Muscle of leg (tissue), 3 donors: ENCODE measurements at regions not wholly inside any gene's neighbourhood (a gene's known extent, or its start where the extent isn't known, plus 50 kb on each side); places are given as distances from the start of the nearest gene placed in this dataset.
A peak's percentile ranks its signal among the peaks of the same experiment; 100 is the strongest.
"Not testable (repeated sequence)": the region's sequence is repeated elsewhere in the genome, so short reads cannot be mapped to it uniquely, and the experiment has no call there.

Source experiments
- DNase-seq: peaks from one replicate; pipeline ENCODE4 v3.0.0; 2013
- H3K27ac ChIP-seq: one replicate; pipeline ENCODE4 v1.5.1; 2013; ENCODE audit warnings: mild to moderate bottlenecking, low read length, control low read depth
- H3K27me3 ChIP-seq: one replicate; pipeline ENCODE4 v1.6.1; 2013; ENCODE audit warnings: low read length; ENCODE audit not compliant: control insufficient read depth, insufficient read depth
- H3K36me3 ChIP-seq: one replicate; pipeline ENCODE4 v1.6.1; 2013; ENCODE audit warnings: low read length; ENCODE audit not compliant: control insufficient read depth, insufficient read depth
- H3K4me1 ChIP-seq: one replicate; pipeline ENCODE4 v1.6.1; 2013; ENCODE audit warnings: low read length; ENCODE audit not compliant: control insufficient read depth, insufficient read depth
- H3K4me3 ChIP-seq: one replicate; pipeline ENCODE4 v1.5.1; 2013; ENCODE audit warnings: low read length, control low read depth
- H3K9me3 ChIP-seq: replicated peaks from 2 replicates; pipeline ENCODE4 v1.6.1; 2013; ENCODE audit warnings: low read depth, low read length; ENCODE audit not compliant: control insufficient read depth
- WGBS: methylation state at CpG from one replicate; pipeline ENCODE4 v1.1.5; 2013; ENCODE audit warnings: missing lambda C conversion rate; ENCODE audit not compliant: insufficient coverage; 5-methylcytosine and 5-hydroxymethylcytosine counted together

DNA sequence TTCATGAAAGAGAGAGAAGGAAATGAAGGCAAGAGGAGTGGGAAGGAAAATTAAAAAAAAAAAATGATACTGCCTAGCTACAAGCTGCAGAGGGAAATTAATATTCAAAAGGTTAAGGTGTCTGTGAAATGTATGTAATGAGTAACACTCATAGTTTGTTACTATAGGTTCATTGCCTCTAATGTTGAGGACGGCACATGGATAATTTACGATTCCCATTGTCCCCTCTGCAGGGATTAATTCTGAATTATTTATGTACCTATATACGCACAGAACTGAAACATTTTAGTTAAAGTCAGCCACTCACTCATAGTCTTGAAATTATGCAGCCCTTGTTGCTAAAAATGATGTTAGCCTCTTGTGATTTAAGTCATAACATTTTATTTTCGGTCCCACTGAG, 869.1 kb downstream of the NR2F1-AS1 start:
- H3K4me3 ChIP-seq, result no peak overlapping the region
- no peak overlapping the region for H3K27ac ChIP-seq
- H3K36me3 ChIP-seq, result no peaks in the 10 kb centered on the region
- WGBS, result no CpG with 5 or more reads among the region's 4 CpGs
- DNase-seq, result no peak
- no peaks in the 10 kb centered on the region for H3K9me3 ChIP-seq
- H3K4me1 ChIP-seq, result no peaks in the 10 kb centered on the region
- no peaks in the 10 kb centered on the region for H3K27me3 ChIP-seq

DNA sequence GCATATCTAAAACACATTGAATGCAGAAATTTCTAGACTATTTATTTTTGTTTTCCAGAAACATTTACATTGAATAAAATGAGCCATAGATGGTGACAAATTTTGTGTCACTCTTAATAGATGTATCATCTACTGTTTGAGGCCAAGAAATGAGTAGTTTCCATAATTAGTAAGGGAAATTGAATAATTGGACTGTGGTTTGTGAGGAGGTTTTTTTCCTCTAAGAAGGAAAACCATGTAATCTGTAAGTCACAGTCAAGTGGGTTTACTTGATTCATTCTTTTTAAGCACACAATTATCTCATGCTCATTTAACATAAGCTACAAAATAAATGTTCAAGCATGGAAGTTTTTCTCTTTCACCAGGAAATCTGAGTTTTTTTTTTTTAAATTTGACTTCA, 876.4 kb downstream of the NR2F1-AS1 start:
- Histone ChIP-seq H3K36me3 (no peaks in the 10 kb centered on the region), H3K4me1 (no peaks in the 10 kb centered on the region), H3K4me3 (no peak overlapping the region), H3K27me3 (no peaks in the 10 kb centered on the region), H3K9me3 (no peaks in the 10 kb centered on the region), H3K27ac (no peak overlapping the region)
- no peak for DNase-seq

DNA sequence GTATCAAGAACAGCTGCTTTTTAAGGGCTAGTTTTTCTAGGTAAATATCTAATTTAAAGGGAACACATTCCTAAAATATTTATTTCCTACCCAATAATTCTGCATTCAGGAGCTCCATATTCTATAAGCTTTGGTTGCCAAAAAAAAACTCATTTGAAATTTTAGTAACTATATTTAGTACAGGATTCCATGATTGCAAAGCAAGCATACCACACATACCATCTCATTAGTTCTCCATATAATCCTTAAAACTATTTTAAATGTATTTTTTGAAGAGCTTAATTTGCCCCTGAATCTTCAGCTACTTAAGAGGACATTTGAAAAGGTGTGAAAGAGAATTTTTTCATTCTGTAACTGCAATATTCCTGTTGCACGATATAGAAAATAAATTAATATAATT, 877.0 kb downstream of the NR2F1-AS1 start:
- Histone ChIP-seq H3K4me1 (no peaks in the 10 kb centered on the region), H3K27ac (no peak overlapping the region), H3K36me3 (no peaks in the 10 kb centered on the region), H3K27me3 (no peaks in the 10 kb centered on the region), H3K9me3 (no peaks in the 10 kb centered on the region), H3K4me3 (no peak overlapping the region)
- no peak for DNase-seq
- no CpG with 5 or more reads among the region's 1 CpG for WGBS

DNA sequence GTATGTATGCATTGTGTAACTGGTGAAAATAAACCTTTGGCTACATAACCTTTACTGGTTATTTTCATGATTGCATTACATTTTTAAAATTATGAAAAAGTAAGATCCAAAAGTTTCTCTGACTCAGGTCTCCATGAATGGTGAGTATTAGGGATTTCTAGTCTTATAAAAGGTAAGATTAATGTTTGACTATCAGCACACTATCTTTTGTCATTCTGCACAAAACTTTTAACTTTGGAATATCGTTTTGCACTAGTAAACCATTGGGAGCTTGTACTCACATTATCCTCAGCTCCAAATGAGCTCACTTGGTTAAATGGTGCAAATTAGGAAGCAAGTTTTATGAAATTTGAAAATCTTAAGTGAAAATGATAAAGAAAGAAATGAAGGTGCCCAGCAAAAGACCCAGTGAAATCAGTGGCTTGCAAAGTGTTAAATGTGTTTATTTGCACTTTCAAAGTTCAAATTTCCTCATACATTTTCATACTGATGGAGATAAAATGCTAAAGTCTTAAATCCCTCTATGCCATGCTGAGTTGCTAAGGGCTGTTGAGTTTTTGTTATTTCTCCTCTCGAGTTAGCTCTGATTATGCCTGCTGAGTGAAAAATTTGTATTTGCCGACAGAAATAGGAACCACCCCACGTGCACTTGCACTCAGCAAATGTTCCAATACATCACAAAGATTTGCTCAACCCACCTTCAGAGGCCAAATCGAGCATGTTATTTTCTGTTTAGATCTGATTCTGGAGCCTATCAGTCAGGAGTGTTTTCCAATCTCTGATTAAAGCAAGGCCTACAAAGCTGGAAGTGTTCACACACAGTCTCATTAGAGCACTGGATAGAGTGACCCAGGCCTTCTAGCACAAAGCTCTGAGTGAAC, 885.7 kb downstream of the NR2F1-AS1 start:
- no peaks in the 10 kb centered on the region for H3K4me1 ChIP-seq
- H3K4me3 ChIP-seq, result no peak overlapping the region
- H3K9me3 ChIP-seq, result no peaks in the 10 kb centered on the region
- no peak for DNase-seq
- no peaks in the 10 kb centered on the region for H3K27me3 ChIP-seq
- no peaks in the 10 kb centered on the region for H3K36me3 ChIP-seq
- WGBS, result 20% methylated on average over 1 of the region's 5 CpGs
- no peak overlapping the region for H3K27ac ChIP-seq

DNA sequence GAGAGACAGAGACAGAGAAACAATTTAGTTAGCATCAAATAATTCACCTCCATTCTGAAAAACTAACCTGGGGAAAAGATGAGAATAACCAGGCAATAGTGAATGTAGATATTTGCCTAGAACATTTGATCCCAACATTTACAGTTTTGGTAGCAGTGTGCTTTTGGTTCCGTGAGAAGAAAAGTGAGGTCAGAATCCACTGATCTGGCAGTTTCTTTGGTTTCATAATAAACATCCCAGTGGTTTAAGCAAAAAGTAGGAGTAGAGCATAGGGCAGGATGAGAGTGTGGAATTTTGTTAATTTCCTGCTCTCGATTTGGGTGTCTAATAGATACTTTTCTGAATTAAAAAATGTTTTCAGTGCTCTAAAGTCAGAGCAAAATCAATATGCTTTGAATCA, 887.0 kb downstream of the NR2F1-AS1 start:
- H3K4me1 ChIP-seq, result no peaks in the 10 kb centered on the region
- H3K9me3 ChIP-seq, result no peaks in the 10 kb centered on the region
- DNase-seq, result no peak
- H3K4me3 ChIP-seq, result no peak overlapping the region
- no CpG with 5 or more reads among the region's 2 CpGs for WGBS
- no peaks in the 10 kb centered on the region for H3K36me3 ChIP-seq
- H3K27me3 ChIP-seq, result no peaks in the 10 kb centered on the region
- H3K27ac ChIP-seq, result no peak overlapping the region

DNA sequence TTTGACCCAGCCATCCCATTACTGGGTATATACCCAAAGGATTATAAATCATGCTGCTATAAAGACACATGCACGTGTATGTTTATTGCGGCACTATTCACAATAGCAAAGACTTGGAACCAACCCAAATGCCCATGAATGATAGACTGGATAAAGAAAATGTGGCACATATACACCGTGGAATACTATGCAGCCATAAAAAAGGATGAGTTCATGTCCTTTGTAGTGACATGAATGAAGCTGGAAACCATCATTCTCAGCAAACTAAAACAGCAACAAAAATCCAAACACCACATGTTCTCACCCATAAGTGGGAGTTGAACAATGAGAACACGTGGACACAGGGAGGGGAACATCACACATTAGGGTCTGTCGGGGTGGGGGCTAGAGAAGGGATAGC, 889.1 kb downstream of the NR2F1-AS1 start:
- H3K9me3 ChIP-seq, H3K4me3 ChIP-seq, H3K4me1 ChIP-seq, H3K27me3 ChIP-seq, H3K36me3 ChIP-seq, DNase-seq, H3K27ac ChIP-seq: not testable (repeated sequence)
- WGBS, result no CpG with 5 or more reads among the region's 5 CpGs

DNA sequence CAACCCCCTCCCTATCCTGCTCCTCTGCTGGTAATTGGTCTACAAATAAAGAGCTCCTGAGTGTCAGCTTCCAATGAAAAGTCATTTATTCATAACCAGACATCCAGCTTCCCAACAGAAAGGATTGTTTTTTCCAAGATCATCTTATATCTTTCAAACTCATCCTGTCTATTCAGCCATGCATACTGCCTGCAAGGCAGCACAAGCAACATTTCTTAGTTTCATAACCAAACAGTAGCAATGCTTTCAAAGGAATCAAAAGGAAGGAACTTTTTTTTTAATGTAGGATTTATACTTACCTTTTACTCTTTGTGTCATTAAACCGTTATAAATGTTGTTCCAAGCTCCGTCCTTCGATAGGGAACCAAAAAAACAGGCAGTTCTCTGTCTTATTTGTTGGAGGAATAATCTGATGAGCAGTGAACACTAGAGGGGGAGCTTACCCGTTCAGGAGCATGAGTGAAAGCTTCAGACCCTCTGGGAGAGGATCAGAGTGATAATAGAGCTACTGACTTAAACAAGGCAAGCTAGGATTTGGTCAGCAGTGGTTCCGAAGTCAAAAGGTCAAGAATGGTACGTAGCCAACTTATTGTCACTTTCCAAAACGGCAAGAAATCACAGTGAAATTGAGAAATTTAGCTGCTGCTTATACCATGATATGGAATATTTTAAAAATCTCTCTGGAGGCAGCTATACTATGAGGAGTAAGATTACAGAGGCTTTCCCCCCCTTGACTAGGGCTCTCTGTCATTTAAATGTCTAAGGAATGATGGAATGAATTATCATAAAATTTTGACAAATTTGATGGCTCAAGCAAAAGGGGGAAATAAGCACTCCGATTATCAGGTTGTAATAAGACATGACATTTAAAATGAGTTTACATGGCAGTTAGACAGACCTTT, 892.9 kb downstream of the NR2F1-AS1 start:
- Histone ChIP-seq H3K4me3 (no peak overlapping the region), H3K9me3 (peaks cover 3% of the 10 kb centered on the region), H3K27ac (no peak overlapping the region), H3K27me3 (no peaks in the 10 kb centered on the region), H3K36me3 (no peaks in the 10 kb centered on the region), H3K4me1 (no peaks in the 10 kb centered on the region)
- 0% methylated on average over 3 of the region's 8 CpGs for WGBS
- peak; percentile 72 for DNase-seq

DNA sequence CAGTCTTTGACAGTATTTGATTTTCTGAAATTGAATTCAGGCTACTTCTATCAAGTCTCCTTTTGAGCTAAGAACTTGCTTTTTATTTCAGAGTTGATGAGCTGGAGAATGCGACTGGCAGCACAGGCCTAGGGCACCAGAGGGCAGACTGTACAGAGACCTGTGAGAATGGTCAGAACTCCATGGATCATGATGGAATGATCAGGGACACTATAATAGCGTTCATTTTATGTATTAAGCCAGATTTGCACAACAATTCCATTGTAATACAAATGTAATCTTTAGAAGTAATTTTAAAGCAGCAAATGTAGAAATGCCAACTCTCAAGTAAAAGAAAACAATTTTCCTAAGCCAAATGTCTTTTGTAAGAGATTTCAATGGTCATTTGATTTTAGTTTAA, 902.4 kb downstream of the NR2F1-AS1 start:
- no peaks in the 10 kb centered on the region for H3K27me3 ChIP-seq
- no peaks in the 10 kb centered on the region for H3K36me3 ChIP-seq
- H3K27ac ChIP-seq, result no peak overlapping the region
- no peaks in the 10 kb centered on the region for H3K9me3 ChIP-seq
- DNase-seq, result no peak
- H3K4me3 ChIP-seq, result no peak overlapping the region
- H3K4me1 ChIP-seq, result no peaks in the 10 kb centered on the region
- no CpG with 5 or more reads among the region's 2 CpGs for WGBS

DNA sequence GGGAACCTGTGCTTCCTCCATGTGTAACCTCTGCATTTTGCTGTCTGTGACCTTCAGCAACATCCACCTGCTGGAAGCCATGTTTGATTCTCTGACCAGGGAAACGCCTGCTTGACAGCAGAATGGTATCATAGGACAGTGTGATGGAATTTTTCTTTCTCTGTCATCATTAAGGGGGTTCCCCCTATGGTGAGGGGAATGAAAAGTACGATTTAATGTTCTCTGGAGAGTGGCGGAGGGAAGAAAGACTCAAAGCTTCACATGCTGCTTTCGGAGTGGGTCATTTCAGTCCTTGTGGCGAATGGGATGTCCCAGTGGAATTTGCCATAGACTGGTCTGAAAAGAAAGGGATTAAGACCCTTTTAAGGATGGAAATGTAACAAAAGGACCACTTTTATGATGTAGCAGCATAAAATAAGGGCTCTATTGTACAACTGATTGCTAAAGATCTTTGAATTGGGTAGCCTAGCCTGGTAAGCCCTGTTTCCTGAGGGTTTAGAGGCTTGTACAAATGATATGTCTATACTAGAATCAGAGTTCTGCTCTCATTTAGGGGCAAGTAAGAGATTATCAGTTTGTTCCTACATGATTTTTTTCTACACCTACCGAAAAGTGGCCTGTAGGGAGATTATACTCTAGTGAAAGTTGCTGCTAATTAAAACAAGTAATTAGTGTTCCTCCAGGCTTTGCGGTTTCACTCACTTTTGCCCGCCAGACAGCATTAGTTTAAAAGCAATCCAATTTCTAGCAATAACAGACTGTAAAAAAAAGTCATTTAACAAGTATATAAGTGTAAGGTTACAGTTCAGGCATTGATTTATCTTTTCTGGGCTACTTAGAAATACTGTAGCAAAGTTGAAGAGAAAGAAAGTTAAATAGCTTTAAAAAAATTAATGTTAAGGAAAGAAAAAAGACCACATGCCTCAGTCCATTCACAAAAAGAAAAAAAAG, 904.5 kb downstream of the NR2F1-AS1 start:
- no peak overlapping the region for H3K4me3 ChIP-seq
- DNase-seq, result no peak
- no peak overlapping the region for H3K27ac ChIP-seq
- H3K36me3 ChIP-seq, result no peaks in the 10 kb centered on the region
- 76% methylated on average over 5 of the region's 8 CpGs for WGBS
- H3K27me3 ChIP-seq, result no peaks in the 10 kb centered on the region
- H3K9me3 ChIP-seq, result no peaks in the 10 kb centered on the region
- no peaks in the 10 kb centered on the region for H3K4me1 ChIP-seq
